SH-SY5Y (cell line): ENCODE measurements at regions not wholly inside any gene's neighbourhood (a gene's known extent, or its start where the extent isn't known, plus 50 kb on each side); places are given as distances from the start of the nearest gene placed in this dataset.

ENCODE experiments used
- GATA2 ChIP-seq: IDR thresholded peaks from 2 replicates; pipeline ENCODE4 v1.6.1; 2011; ENCODE audit warnings: mild to moderate bottlenecking, low read depth, low read length
- GATA3 ChIP-seq: IDR thresholded peaks from 2 replicates; pipeline ENCODE4 v1.6.1; 2011; ENCODE audit warnings: low read depth, mild to moderate bottlenecking, low read length, moderate library complexity

- no peak for TF ChIP-seq GATA2
- TF ChIP-seq GATA3 = no peak
These were observed 311.9 kb downstream of the HGF start for GRCh38 chr7:81457852-81458522.
